ENCODE measurements at regions not wholly inside any gene's neighbourhood (a gene's known extent, or its start where the extent isn't known, plus 50 kb on each side); places are given as distances from the start of the nearest gene placed in this dataset.

GRCh38 chr3:74978684-74979083, 364.2 kb upstream of the CNTN3 start:
- no peak for DNase-seq

- peak in 1 of 58 donors; percentile 5 for DNase-seq
Observed at GRCh38 chr3:74985028-74985904, 370.8 kb upstream of the CNTN3 start.

- DNase-seq, result no peak
Observed at GRCh38 chr3:74988095-74988494, 373.6 kb upstream of the CNTN3 start.

GRCh38 chr3:74992898-74993297, 378.4 kb upstream of the CNTN3 start:
- DNase-seq, result no peak

GRCh38 chr3:75001330-75001729, 386.9 kb upstream of the CNTN3 start:
- DNase-seq, result no peak

GRCh38 chr3:75012791-75013331, 398.4 kb upstream of the CNTN3 start:
- DNase-seq, result no peak

GRCh38 chr3:75014008-75014407, 399.5 kb upstream of the CNTN3 start:
- no peak for DNase-seq

- no peak for DNase-seq
Observed at GRCh38 chr3:75015280-75015679, 400.8 kb upstream of the CNTN3 start.

GRCh38 chr3:75035146-75035545, 420.7 kb upstream of the CNTN3 start:
- DNase-seq, result no peak

- DNase-seq, result no peak
Observed at GRCh38 chr3:75042941-75043340, 428.5 kb upstream of the CNTN3 start.

- DNase-seq, result no peak
Observed at GRCh38 chr3:75048650-75049049, 434.2 kb upstream of the CNTN3 start.

GRCh38 chr3:75049533-75049932, 435.1 kb upstream of the CNTN3 start:
- DNase-seq, result no peak

GRCh38 chr3:75059120-75059519, 444.7 kb upstream of the CNTN3 start:
- DNase-seq, result no peak

GRCh38 chr3:75061806-75062205, 447.3 kb upstream of the CNTN3 start:
- no peak for DNase-seq

- no peak for DNase-seq
Observed at GRCh38 chr3:75075158-75075557, 460.7 kb upstream of the CNTN3 start.

GRCh38 chr3:75076481-75076880, 462.0 kb upstream of the CNTN3 start:
- DNase-seq, result no peak

GRCh38 chr3:75078290-75078689, 463.8 kb upstream of the CNTN3 start:
- no peak for DNase-seq

- no peak for DNase-seq
Observed at GRCh38 chr3:75082845-75083244, 468.4 kb upstream of the CNTN3 start.

GRCh38 chr3:75089841-75090240, 475.4 kb upstream of the CNTN3 start:
- no peak for DNase-seq

GRCh38 chr3:75101329-75102147, 487.1 kb upstream of the CNTN3 start:
- no peak for DNase-seq

- DNase-seq, result no peak
Observed at GRCh38 chr3:75110741-75111140, 496.3 kb upstream of the CNTN3 start.

- DNase-seq, result no peak
Observed at GRCh38 chr3:75115695-75116094, 501.2 kb upstream of the CNTN3 start.

Measured in anterior cingulate cortex (tissue), 58 donors.